ENCODE measurements at regions not wholly inside any gene's neighbourhood (a gene's known extent, or its start where the extent isn't known, plus 50 kb on each side); places are given as distances from the start of the nearest gene placed in this dataset.
"Not testable (repeated sequence)": the region's sequence is repeated elsewhere in the genome, so short reads cannot be mapped to it uniquely, and the experiment has no call there.

DNA sequence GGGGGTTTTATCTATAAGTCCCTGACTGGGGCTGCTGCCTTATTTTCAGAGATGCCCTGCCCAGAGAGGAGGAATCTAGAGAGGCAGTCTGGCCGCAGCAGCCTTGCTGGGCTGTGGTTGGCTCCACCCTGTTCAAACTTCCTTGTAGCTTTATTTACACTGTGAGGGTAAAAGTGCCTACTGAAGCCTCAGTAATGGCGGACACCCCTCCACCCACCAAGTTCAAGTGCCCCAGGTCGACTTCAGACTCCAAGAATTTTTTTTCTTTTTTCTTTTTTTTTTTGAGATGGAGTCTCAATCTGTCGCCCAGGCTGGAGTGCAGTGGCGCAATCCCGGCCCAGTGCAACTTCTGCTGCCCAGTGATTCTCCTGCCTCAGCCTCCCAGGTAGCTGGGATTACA is 137.3 kb upstream of the MTPN start:
- TF ChIP-seq, protein P1, sequence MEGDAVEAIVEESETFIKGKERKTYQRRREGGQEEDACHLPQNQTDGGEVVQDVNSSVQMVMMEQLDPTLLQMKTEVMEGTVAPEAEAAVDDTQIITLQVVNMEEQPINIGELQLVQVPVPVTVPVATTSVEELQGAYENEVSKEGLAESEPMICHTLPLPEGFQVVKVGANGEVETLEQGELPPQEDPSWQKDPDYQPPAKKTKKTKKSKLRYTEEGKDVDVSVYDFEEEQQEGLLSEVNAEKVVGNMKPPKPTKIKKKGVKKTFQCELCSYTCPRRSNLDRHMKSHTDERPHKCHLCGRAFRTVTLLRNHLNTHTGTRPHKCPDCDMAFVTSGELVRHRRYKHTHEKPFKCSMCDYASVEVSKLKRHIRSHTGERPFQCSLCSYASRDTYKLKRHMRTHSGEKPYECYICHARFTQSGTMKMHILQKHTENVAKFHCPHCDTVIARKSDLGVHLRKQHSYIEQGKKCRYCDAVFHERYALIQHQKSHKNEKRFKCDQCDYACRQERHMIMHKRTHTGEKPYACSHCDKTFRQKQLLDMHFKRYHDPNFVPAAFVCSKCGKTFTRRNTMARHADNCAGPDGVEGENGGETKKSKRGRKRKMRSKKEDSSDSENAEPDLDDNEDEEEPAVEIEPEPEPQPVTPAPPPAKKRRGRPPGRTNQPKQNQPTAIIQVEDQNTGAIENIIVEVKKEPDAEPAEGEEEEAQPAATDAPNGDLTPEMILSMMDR (IDR thresholded peaks at IDR 0.05 in 4 of 5, conservative IDR thresholded peaks at IDR 0.05 in 1 of 5), result not testable (repeated sequence)
- not testable (repeated sequence) for TF ChIP-seq POLR2A (IDR thresholded peaks at IDR 0.05)

Data from gastrocnemius medialis (tissue), 4 donors.